ENCODE measurements at regions not wholly inside any gene's neighbourhood (a gene's known extent, or its start where the extent isn't known, plus 50 kb on each side); places are given as distances from the start of the nearest gene placed in this dataset.

- H3K4me3 ChIP-seq (ENCODE audit: insufficient read length, low read depth), result no peak overlapping the region
- no peak overlapping the region for H3K9ac ChIP-seq (ENCODE audit: insufficient read length, low read depth)
- TF ChIP-seq YY1 (IDR thresholded peaks at IDR 0.05; ENCODE audit: insufficient read depth, insufficient read length), result no peak
- TF ChIP-seq SUZ12 (IDR thresholded peaks at IDR 0.05; ENCODE audit: extremely low read depth, insufficient read depth, insufficient read length), result no peak
- TF ChIP-seq ZNF274 (IDR thresholded peaks at IDR 0.05; ENCODE audit: low read depth, low read length), result no peak
- DNase-seq (ENCODE audit: low read depth, low spot score), result peak; percentile 92
- no peaks in the 10 kb centered on the region for H3K27me3 ChIP-seq (ENCODE audit: insufficient read depth, insufficient read length)
- H3K36me3 ChIP-seq (ENCODE audit: insufficient read depth, insufficient read length, low read length), result no peaks in the 10 kb centered on the region
- peaks cover 7% of the 10 kb centered on the region; the same call in 1 of the 2 replicates for H3K9me3 ChIP-seq (ENCODE audit: insufficient read depth, low read length)
- no peaks in the 10 kb centered on the region for H3K4me1 ChIP-seq (ENCODE audit: insufficient read depth, insufficient read length)
Measured at GRCh38 chr2:12083081-12083581, 336.7 kb downstream of the LPIN1 start.

- no peak for DNase-seq (ENCODE audit: low read depth, low spot score)
- no peaks in the 10 kb centered on the region for H3K27me3 ChIP-seq (ENCODE audit: insufficient read depth, insufficient read length)
- no peaks in the 10 kb centered on the region for H3K36me3 ChIP-seq (ENCODE audit: insufficient read depth, insufficient read length, low read length)
- no peak overlapping the region for H3K4me3 ChIP-seq (ENCODE audit: insufficient read length, low read depth)
- TF ChIP-seq ZNF274 (IDR thresholded peaks at IDR 0.05; ENCODE audit: low read depth, low read length), result no peak
- no peak for TF ChIP-seq YY1 (IDR thresholded peaks at IDR 0.05; ENCODE audit: insufficient read depth, insufficient read length)
- TF ChIP-seq SUZ12 (IDR thresholded peaks at IDR 0.05; ENCODE audit: extremely low read depth, insufficient read depth, insufficient read length), result no peak
- no peaks in the 10 kb centered on the region for H3K4me1 ChIP-seq (ENCODE audit: insufficient read depth, insufficient read length)
- H3K9me3 ChIP-seq (ENCODE audit: insufficient read depth, low read length), result peaks cover 13% of the 10 kb centered on the region; the same call in 1 of the 2 replicates
- peak overlapping the region; percentile 56 for H3K9ac ChIP-seq (ENCODE audit: insufficient read length, low read depth)
Measured at GRCh38 chr2:12083713-12084419, 337.4 kb downstream of the LPIN1 start.

DNA sequence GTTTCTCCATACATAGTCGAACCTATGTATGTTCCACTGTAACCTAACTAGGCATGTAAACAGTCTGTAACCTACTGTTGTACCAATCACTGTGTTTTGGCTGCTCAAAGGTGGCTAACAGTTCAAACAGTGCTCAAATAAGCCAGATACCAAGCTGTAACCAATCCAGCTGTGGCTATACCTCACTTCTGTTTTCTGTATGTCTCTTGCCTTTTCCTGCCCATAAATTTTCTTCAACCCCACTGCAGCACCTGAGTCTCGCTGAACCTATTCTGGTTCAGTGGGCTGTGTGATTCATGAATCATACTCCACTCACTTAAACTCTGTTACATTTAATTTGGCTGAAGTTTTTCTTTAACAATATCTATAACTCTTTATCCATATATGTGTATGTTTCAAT, 340.7 kb downstream of the LPIN1 start:
- H3K27me3 ChIP-seq (ENCODE audit: insufficient read depth, insufficient read length), result no peaks in the 10 kb centered on the region
- no peaks in the 10 kb centered on the region for H3K36me3 ChIP-seq (ENCODE audit: insufficient read depth, insufficient read length, low read length)
- no peak overlapping the region for H3K4me3 ChIP-seq (ENCODE audit: insufficient read length, low read depth)
- peaks cover 15% of the 10 kb centered on the region; the same call in 1 of the 2 replicates for H3K9me3 ChIP-seq (ENCODE audit: insufficient read depth, low read length)
- H3K9ac ChIP-seq (ENCODE audit: insufficient read length, low read depth), result no peak overlapping the region
- H3K4me1 ChIP-seq (ENCODE audit: insufficient read depth, insufficient read length), result no peaks in the 10 kb centered on the region
- DNase-seq (ENCODE audit: low read depth, low spot score), result no peak
- TF ChIP-seq YY1 (IDR thresholded peaks at IDR 0.05; ENCODE audit: insufficient read depth, insufficient read length), result no peak
- no peak for TF ChIP-seq ZNF274 (IDR thresholded peaks at IDR 0.05; ENCODE audit: low read depth, low read length)
- TF ChIP-seq SUZ12 (IDR thresholded peaks at IDR 0.05; ENCODE audit: extremely low read depth, insufficient read depth, insufficient read length), result no peak

GRCh38 chr2:12087671-12088380, 341.4 kb downstream of the LPIN1 start:
- H3K4me1 ChIP-seq (ENCODE audit: insufficient read depth, insufficient read length), result no peaks in the 10 kb centered on the region
- H3K27me3 ChIP-seq (ENCODE audit: insufficient read depth, insufficient read length), result no peaks in the 10 kb centered on the region
- no peak for DNase-seq (ENCODE audit: low read depth, low spot score)
- H3K36me3 ChIP-seq (ENCODE audit: insufficient read depth, insufficient read length, low read length), result no peaks in the 10 kb centered on the region
- no peak overlapping the region for H3K9ac ChIP-seq (ENCODE audit: insufficient read length, low read depth)
- TF ChIP-seq YY1 (IDR thresholded peaks at IDR 0.05; ENCODE audit: insufficient read depth, insufficient read length) (no peak), SUZ12 (IDR thresholded peaks at IDR 0.05; ENCODE audit: extremely low read depth, insufficient read depth, insufficient read length) (no peak), ZNF274 (IDR thresholded peaks at IDR 0.05; ENCODE audit: low read depth, low read length) (no peak)
- H3K9me3 ChIP-seq (ENCODE audit: insufficient read depth, low read length), result peaks cover 15% of the 10 kb centered on the region; the same call in 1 of the 2 replicates
- no peak overlapping the region for H3K4me3 ChIP-seq (ENCODE audit: insufficient read length, low read depth)

GRCh38 chr2:12089001-12089400, 342.6 kb downstream of the LPIN1 start:
- TF ChIP-seq ZNF274 (IDR thresholded peaks at IDR 0.05; ENCODE audit: low read depth, low read length) (no peak), YY1 (IDR thresholded peaks at IDR 0.05; ENCODE audit: insufficient read depth, insufficient read length) (no peak), SUZ12 (IDR thresholded peaks at IDR 0.05; ENCODE audit: extremely low read depth, insufficient read depth, insufficient read length) (no peak)
- Histone ChIP-seq H3K4me1 (ENCODE audit: insufficient read depth, insufficient read length) (no peaks in the 10 kb centered on the region), H3K36me3 (ENCODE audit: insufficient read depth, insufficient read length, low read length) (no peaks in the 10 kb centered on the region), H3K27me3 (ENCODE audit: insufficient read depth, insufficient read length) (no peaks in the 10 kb centered on the region), H3K4me3 (ENCODE audit: insufficient read length, low read depth) (no peak overlapping the region), H3K9ac (ENCODE audit: insufficient read length, low read depth) (no peak overlapping the region), H3K9me3 (ENCODE audit: insufficient read depth, low read length) (peaks cover 15% of the 10 kb centered on the region; the same call in 1 of the 2 replicates)
- no peak for DNase-seq (ENCODE audit: low read depth, low spot score)

DNA sequence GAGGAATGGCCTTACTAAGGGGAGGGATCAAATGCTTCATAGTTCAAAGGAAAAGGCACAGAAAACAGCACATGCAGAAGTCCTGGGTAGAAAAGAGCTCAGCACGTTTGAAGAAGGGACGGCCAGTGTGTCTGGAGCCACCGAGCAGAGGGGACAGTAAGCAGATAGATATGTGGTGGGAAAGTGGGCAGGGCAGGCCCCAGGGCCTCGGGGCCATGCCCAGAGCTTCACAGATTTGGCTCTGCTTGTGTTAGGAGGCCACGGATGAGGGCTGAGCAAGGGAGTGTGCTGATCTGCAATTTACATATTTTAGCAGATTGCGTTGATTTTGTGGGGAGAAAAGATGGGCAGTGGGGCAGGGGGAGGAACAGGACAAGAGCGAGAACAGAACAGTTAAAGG, 343.1 kb downstream of the LPIN1 start:
- Histone ChIP-seq H3K27me3 (ENCODE audit: insufficient read depth, insufficient read length) (no peaks in the 10 kb centered on the region), H3K4me3 (ENCODE audit: insufficient read length, low read depth) (no peak overlapping the region), H3K4me1 (ENCODE audit: insufficient read depth, insufficient read length) (no peaks in the 10 kb centered on the region), H3K9ac (ENCODE audit: insufficient read length, low read depth) (no peak overlapping the region), H3K36me3 (ENCODE audit: insufficient read depth, insufficient read length, low read length) (no peaks in the 10 kb centered on the region), H3K9me3 (ENCODE audit: insufficient read depth, low read length) (peaks cover 15% of the 10 kb centered on the region; the same call in 1 of the 2 replicates)
- DNase-seq (ENCODE audit: low read depth, low spot score), result no peak
- TF ChIP-seq YY1 (IDR thresholded peaks at IDR 0.05; ENCODE audit: insufficient read depth, insufficient read length) (no peak), ZNF274 (IDR thresholded peaks at IDR 0.05; ENCODE audit: low read depth, low read length) (no peak), SUZ12 (IDR thresholded peaks at IDR 0.05; ENCODE audit: extremely low read depth, insufficient read depth, insufficient read length) (no peak)

DNA sequence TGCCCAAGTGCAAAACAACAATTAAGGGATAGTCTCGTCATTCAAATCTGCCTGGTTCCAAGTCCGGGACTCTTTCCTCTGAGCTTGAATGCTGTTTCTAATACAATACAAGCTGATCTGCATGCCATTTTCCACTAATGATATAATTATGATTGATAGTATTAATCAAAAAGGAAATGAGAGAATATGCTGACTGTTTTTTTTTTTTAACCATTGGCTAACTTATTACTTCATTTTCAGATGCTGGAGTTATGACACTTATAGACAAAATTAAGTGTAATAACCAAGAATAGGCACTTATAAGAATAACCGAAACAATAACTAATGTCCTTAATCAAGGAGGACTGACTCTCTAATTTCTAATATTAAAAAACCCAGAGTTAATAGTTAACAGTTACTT, 343.6 kb downstream of the LPIN1 start:
- H3K27me3 ChIP-seq (ENCODE audit: insufficient read depth, insufficient read length), result no peaks in the 10 kb centered on the region

More for the DNA sequence above, 343.6 kb downstream of the LPIN1 start:
- H3K4me3 ChIP-seq (ENCODE audit: insufficient read length, low read depth), result no peak overlapping the region
- H3K9me3 ChIP-seq (ENCODE audit: insufficient read depth, low read length), result peaks cover 15% of the 10 kb centered on the region; the same call in 1 of the 2 replicates
- DNase-seq (ENCODE audit: low read depth, low spot score), result no peak
- H3K36me3 ChIP-seq (ENCODE audit: insufficient read depth, insufficient read length, low read length), result no peaks in the 10 kb centered on the region
- no peaks in the 10 kb centered on the region for H3K4me1 ChIP-seq (ENCODE audit: insufficient read depth, insufficient read length)
- H3K9ac ChIP-seq (ENCODE audit: insufficient read length, low read depth), result no peak overlapping the region
- TF ChIP-seq SUZ12 (IDR thresholded peaks at IDR 0.05; ENCODE audit: extremely low read depth, insufficient read depth, insufficient read length) (no peak), YY1 (IDR thresholded peaks at IDR 0.05; ENCODE audit: insufficient read depth, insufficient read length) (no peak), ZNF274 (IDR thresholded peaks at IDR 0.05; ENCODE audit: low read depth, low read length) (no peak)
